ENCODE measurements at regions not wholly inside any gene's neighbourhood (a gene's known extent, or its start where the extent isn't known, plus 50 kb on each side); places are given as distances from the start of the nearest gene placed in this dataset.

DNA sequence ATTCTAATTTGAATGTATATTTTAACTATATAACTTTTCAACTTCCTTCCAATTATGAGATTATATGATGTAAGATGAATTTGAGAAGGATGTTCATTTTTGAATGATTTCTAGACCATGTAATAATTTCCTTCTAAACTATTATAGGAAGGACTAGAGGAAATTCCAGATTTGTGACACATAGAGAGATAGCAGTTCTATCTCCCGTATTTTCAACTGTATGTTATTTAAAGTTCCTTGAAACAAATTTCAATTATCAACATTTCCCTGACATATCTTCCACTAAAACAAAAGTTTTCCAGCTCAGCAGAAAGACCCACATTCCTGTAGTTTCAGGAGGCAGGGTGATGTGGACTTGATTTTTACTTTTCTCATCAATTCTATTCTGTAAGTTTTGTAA is 396.7 kb upstream of the C1orf87 start:
- no peak overlapping the region for H3K27ac Mint-ChIP-seq
- peaks cover 4% of the 10 kb centered on the region for H3K9me3 Mint-ChIP-seq (ENCODE audit: low read depth)

DNA sequence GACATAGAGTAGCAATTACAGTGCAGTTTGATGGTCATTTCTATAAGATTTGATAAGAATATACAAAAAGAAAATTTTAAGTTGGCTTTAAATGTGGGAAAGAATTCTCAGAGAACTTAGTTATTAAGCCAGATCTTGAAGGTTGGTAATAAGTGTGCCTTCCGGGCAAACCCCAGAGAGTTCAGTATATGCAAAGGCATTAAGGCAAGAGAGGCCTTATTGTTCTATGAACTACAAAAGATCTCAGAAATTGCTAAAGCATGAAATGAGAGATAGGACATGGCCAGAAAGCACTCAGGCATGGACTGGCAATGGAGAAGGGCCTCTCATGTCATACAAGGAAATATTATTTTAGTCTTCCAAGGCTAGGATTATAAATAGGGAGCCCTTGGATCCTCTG is 390.2 kb upstream of the C1orf87 start:
- Mint-ChIP-seq H3K27ac (no peak overlapping the region), H3K4me3 (no peak overlapping the region), H3K9me3 (ENCODE audit: low read depth) (peaks cover 6% of the 10 kb centered on the region), H3K27me3 (no peaks in the 10 kb centered on the region), H3K4me1 (ENCODE audit: low read depth) (no peaks in the 10 kb centered on the region), H3K36me3 (no peaks in the 10 kb centered on the region)

More for the DNA sequence above, 396.7 kb upstream of the C1orf87 start:
- no peaks in the 10 kb centered on the region for H3K27me3 Mint-ChIP-seq
- H3K4me1 Mint-ChIP-seq (ENCODE audit: low read depth), result no peaks in the 10 kb centered on the region
- H3K36me3 Mint-ChIP-seq, result no peaks in the 10 kb centered on the region
- no peak overlapping the region for H3K4me3 Mint-ChIP-seq

DNA sequence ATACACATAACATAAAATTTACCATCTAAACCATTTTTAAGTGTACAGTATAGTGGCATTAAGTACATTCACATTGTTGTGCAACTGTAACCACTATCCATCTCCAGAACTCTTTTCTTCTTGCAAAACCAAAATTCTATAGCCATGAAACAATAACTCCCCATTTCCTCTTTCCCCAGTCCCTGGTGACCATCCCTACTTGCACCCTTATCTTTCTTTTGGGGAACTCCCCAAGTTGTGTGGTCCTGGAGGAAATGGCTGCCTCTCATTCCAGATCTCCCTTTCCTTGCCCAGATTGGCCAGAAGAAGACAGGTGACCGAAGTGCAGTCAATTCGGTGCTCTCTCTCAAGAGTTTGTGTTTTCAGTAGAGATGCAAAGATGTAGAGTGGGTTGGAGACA is 389.6 kb upstream of the C1orf87 start:
- no peaks in the 10 kb centered on the region for H3K4me1 Mint-ChIP-seq (ENCODE audit: low read depth)
- H3K9me3 Mint-ChIP-seq (ENCODE audit: low read depth), result peaks cover 9% of the 10 kb centered on the region
- no peaks in the 10 kb centered on the region for H3K36me3 Mint-ChIP-seq
- H3K4me3 Mint-ChIP-seq, result no peak overlapping the region
- no peaks in the 10 kb centered on the region for H3K27me3 Mint-ChIP-seq
- no peak overlapping the region for H3K27ac Mint-ChIP-seq

DNA sequence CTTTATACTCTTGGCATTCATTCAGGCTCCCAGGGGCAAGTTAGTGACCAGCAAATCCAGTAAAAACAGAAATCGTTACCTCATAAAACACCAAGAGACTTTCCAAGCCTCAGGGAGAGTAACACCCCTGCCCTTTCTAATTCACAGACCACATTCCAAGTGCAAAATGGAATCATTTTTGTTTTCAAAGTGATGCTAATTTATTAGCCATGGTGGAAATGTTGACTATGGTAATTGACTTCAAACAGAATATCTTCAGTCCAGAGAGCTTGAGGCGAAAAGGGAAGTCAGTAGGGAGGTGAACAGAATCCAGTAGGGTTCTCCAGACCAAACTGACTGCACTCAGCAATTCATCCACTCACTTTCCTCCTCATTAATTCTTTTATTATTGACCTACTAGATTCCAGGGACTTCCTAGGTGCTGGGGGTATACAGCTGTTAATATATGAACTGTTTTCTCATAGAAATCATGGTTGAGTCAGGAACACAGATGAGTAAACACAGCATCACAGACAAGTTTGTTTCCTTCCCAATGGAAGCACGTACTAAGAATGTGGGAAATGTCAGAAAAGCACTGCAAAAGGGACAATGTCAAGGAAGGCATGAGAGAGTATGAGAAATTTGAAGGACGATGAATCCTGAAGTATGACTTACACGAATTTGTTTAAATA is 388.5 kb upstream of the C1orf87 start:
- H3K27me3 Mint-ChIP-seq, result no peaks in the 10 kb centered on the region
- no peaks in the 10 kb centered on the region for H3K36me3 Mint-ChIP-seq
- H3K27ac Mint-ChIP-seq, result no peak overlapping the region
- H3K9me3 Mint-ChIP-seq (ENCODE audit: low read depth), result peaks cover 15% of the 10 kb centered on the region
- no peak overlapping the region for H3K4me3 Mint-ChIP-seq
- H3K4me1 Mint-ChIP-seq (ENCODE audit: low read depth), result no peaks in the 10 kb centered on the region

DNA sequence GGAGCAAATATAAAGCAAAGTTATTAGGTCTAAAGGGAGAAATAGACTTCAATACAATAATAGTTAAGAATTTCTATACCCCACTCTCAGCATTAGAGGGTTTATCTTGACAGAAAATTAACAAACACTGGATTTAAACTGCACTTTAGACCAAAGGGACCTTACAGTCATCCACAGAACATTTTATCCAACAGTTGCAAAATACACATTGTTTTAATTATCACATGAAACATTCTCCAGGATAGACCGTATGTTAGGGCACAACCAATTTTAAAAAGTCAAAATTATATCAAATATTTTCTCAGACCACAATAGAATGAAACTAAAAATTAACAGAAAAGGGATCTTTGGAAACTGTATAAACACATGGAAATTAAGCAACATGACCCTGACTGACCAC is 384.5 kb upstream of the C1orf87 start:
- Mint-ChIP-seq H3K9me3 (ENCODE audit: low read depth) (peaks cover 19% of the 10 kb centered on the region), H3K27me3 (peaks cover 3% of the 10 kb centered on the region), H3K4me3 (no peak overlapping the region), H3K4me1 (ENCODE audit: low read depth) (no peaks in the 10 kb centered on the region), H3K36me3 (no peaks in the 10 kb centered on the region), H3K27ac (no peak overlapping the region)

DNA sequence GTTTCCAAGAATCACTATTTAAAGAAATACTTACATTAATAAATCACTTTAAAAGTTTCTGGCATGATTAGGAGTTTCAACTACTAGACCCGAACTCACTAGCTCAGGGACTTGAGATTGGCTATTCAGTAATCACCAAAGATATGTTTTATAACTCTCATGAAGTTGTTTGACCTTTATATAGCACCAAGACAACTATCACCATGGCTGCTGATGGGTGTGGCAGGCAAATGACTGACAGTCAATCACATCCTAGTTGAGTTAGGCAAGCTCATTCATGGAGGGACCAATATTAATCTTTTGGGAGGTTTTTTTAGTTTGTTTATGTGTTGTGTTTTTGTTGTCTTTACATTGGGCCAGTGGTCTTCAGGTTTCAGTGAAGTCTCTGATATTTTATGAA is 376.3 kb upstream of the C1orf87 start:
- no peaks in the 10 kb centered on the region for H3K27me3 Mint-ChIP-seq
- H3K4me1 Mint-ChIP-seq (ENCODE audit: low read depth), result no peaks in the 10 kb centered on the region
- no peak overlapping the region for H3K4me3 Mint-ChIP-seq
- no peaks in the 10 kb centered on the region for H3K36me3 Mint-ChIP-seq
- H3K27ac Mint-ChIP-seq, result no peak overlapping the region
- peaks cover 4% of the 10 kb centered on the region for H3K9me3 Mint-ChIP-seq (ENCODE audit: low read depth)

DNA sequence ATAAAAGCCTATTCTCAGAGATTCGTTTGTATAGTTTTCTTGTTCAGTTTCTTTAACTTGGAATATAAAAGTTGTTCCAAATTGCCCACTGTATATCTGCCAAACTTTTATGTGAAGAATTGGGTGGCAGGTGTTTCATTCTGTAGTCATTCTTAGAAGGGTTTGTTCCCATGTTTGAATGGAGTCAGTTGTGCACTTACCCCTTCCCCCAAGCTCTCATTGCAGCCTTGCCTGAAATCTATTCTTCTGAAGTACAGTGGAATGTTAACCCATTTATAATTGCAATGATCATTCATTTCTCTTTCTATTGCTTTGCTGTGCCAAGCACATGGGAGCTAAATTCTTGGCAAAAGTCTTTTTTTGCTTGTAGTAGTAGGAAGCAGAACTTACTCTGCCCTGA is 375.3 kb upstream of the C1orf87 start:
- no peaks in the 10 kb centered on the region for H3K36me3 Mint-ChIP-seq
- H3K4me1 Mint-ChIP-seq (ENCODE audit: low read depth), result no peaks in the 10 kb centered on the region
- H3K27me3 Mint-ChIP-seq, result no peaks in the 10 kb centered on the region
- no peak overlapping the region for H3K27ac Mint-ChIP-seq
- H3K4me3 Mint-ChIP-seq, result no peak overlapping the region
- peaks cover 4% of the 10 kb centered on the region for H3K9me3 Mint-ChIP-seq (ENCODE audit: low read depth)

DNA sequence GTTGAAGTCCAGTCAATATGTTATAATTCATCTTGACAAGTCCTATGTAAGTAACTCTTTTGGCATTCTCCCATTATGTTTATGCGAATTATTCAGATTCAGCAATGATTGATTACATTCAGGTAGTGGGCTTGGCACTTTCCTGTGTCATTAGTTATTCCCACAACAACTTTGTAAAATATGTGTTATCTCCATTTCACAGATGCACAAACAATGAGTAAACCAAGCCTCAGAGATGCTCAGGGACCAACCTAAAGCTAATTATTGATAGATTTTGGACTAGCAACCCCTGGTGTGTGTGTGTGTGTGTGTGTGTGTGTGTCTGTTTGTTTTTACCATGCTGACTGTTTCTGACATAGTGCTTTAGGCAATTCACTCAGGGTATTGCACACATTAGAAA is 371.1 kb upstream of the C1orf87 start:
- Mint-ChIP-seq H3K36me3 (no peaks in the 10 kb centered on the region), H3K27me3 (no peaks in the 10 kb centered on the region), H3K4me1 (ENCODE audit: low read depth) (no peaks in the 10 kb centered on the region), H3K9me3 (ENCODE audit: low read depth) (peaks cover 4% of the 10 kb centered on the region), H3K27ac (no peak overlapping the region), H3K4me3 (no peak overlapping the region)

DNA sequence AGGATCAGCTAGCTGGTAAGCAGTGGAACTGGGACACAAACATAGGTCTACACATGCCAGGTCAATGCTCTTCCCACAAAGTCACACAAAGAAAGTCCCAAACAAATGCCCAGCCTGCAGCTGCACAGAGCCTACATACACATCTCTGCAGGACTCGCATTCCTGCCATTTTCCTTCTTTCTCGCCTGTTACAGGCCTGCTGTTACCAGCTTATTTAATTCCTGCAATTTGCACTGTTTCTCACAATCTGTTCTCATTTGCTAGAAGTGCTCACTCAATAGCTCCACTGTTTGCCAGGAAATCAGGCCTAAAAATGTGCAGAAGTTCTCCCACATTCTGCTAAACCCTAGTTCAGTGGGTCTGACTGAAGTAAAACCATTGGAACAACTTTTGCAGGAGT is 362.6 kb upstream of the C1orf87 start:
- Mint-ChIP-seq H3K36me3 (no peaks in the 10 kb centered on the region), H3K4me3 (no peak overlapping the region), H3K9me3 (ENCODE audit: low read depth) (no peaks in the 10 kb centered on the region), H3K4me1 (ENCODE audit: low read depth) (no peaks in the 10 kb centered on the region), H3K27me3 (no peaks in the 10 kb centered on the region), H3K27ac (no peak overlapping the region)

DNA sequence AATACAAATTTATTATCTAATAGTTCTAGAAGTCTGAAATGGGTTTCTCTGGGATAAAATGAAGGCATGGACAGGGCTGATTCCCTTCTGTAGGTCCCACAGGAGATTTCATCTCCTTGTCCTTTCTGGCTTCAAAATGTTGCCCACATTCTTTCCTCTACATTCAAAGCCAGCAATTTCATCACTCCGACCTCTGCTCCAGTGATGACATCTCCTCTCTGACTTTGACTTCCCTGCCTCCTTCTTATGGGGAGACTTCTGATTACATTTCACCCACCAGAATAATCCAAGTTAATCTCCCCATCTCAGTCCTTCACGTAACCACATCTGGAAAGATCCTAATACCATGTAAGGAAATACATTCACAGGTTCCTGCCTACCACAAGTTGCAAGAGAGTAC is 358.0 kb upstream of the C1orf87 start:
- Mint-ChIP-seq H3K9me3 (ENCODE audit: low read depth) (no peaks in the 10 kb centered on the region), H3K27me3 (peaks cover 4% of the 10 kb centered on the region), H3K27ac (no peak overlapping the region), H3K4me1 (ENCODE audit: low read depth) (no peaks in the 10 kb centered on the region), H3K4me3 (no peak overlapping the region), H3K36me3 (no peaks in the 10 kb centered on the region)

DNA sequence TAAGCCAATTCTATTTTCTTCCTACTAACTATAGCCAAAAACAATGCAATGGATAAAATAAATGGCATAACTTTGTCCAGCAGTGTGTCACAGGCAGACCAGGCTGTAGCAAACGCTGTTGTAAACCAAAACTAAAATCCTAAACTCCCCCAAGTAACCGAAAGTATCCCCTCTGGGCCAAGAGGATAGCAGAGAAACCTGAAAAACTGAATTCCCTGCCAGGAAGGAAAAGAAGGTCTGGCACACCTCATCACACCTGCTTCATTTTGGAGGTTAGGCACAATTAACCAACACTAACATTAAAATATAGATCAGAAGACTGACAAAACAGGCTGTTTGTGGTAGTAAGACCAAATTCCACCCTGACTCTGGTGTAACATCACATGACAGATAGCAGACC is 356.8 kb upstream of the C1orf87 start:
- H3K4me1 Mint-ChIP-seq (ENCODE audit: low read depth), result no peaks in the 10 kb centered on the region
- H3K36me3 Mint-ChIP-seq, result no peaks in the 10 kb centered on the region
- no peak overlapping the region for H3K4me3 Mint-ChIP-seq
- peaks cover 4% of the 10 kb centered on the region for H3K27me3 Mint-ChIP-seq
- H3K9me3 Mint-ChIP-seq (ENCODE audit: low read depth), result no peaks in the 10 kb centered on the region
- no peak overlapping the region for H3K27ac Mint-ChIP-seq

DNA sequence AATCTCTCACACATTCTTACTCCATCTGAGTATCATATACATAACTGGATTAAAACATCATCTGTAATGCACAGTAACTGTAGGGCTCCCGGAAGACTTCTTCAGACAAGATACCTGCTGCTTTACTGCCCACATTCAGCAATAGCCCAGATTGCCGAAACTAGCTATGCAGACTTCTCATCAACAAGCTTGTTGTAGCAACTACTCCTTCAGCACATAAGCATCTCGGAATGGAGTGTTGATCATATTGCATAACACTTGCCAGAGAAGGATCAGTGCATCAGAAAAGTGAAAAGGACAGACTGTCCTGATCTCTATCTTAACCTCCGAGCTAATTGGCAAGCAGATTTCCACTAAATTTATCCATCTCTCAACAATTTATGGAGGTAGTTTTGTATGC is 354.6 kb upstream of the C1orf87 start:
- no peaks in the 10 kb centered on the region for H3K4me1 Mint-ChIP-seq (ENCODE audit: low read depth)

DNA sequence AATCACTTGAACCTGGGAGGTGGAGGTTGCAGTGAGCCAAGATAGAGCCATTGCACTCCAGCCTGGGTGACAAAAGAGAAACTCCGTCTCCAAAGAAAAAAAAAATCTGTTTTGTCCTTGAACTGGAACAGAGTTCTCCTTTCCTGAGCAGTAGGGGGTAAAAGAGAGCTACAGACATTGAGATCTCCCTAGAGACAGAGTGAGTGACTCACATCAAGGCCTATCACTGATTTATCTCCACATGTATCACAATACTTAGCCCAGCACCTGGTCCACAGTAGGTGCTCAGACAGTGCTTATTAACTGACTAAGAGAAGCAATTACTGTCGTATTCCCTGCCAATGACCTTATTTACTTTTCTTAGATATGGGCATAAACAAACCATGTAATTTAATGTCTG is 354.1 kb upstream of the C1orf87 start:
- Mint-ChIP-seq H3K27ac (no peak overlapping the region), H3K27me3 (peaks cover 4% of the 10 kb centered on the region), H3K4me3 (no peak overlapping the region)

More for the DNA sequence above, 354.6 kb upstream of the C1orf87 start:
- Mint-ChIP-seq H3K4me3 (no peak overlapping the region), H3K27ac (no peak overlapping the region), H3K9me3 (ENCODE audit: low read depth) (no peaks in the 10 kb centered on the region), H3K27me3 (peaks cover 4% of the 10 kb centered on the region), H3K36me3 (no peaks in the 10 kb centered on the region)

DNA sequence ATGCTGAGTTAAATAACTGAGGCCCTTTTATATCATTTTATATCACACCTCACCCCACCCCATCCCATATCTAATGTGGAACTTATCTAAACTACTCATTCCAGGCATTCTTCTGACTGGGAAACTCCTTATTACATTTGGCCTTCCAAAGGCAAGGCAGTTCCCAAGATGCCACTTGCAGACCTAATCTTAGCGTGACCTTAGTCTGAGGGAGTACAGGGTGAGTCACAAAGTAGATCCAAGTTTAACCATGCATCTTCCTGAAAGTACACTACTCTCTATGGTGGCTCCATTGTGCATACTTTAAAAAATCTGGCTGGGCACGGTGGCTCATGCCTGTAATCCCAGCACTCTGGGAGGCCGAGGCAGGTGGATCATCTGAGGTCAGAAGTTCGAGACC is 353.6 kb upstream of the C1orf87 start:
- Mint-ChIP-seq H3K9me3 (ENCODE audit: low read depth) (no peaks in the 10 kb centered on the region), H3K36me3 (no peaks in the 10 kb centered on the region), H3K27ac (no peak overlapping the region), H3K4me3 (no peak overlapping the region), H3K27me3 (peaks cover 4% of the 10 kb centered on the region), H3K4me1 (ENCODE audit: low read depth) (no peaks in the 10 kb centered on the region)

More for the DNA sequence above, 354.1 kb upstream of the C1orf87 start:
- Mint-ChIP-seq H3K36me3 (no peaks in the 10 kb centered on the region), H3K4me1 (ENCODE audit: low read depth) (no peaks in the 10 kb centered on the region), H3K9me3 (ENCODE audit: low read depth) (no peaks in the 10 kb centered on the region)

DNA sequence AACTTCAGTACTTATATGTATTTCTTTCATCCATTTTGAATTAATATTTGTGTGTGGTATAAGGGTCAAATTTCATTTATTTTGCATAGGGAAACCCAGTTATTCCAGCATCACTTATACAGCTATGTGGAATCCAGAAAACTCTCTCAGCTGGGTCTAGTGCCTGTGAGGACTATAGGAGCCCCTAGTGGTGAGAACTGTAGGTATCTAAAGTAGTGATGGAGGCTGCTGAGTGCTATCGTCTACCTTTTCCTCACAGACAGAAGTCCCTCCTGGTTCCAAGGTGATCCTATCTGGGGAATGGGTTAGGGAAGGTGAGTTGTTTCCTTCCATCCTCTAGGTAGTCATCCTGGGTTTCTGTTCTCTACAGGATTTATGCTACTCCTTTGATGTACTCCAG is 352.0 kb upstream of the C1orf87 start:
- peaks cover 4% of the 10 kb centered on the region for H3K27me3 Mint-ChIP-seq
- H3K36me3 Mint-ChIP-seq, result no peaks in the 10 kb centered on the region
- peaks cover 5% of the 10 kb centered on the region for H3K9me3 Mint-ChIP-seq (ENCODE audit: low read depth)
- H3K27ac Mint-ChIP-seq, result no peak overlapping the region
- no peaks in the 10 kb centered on the region for H3K4me1 Mint-ChIP-seq (ENCODE audit: low read depth)
- no peak overlapping the region for H3K4me3 Mint-ChIP-seq

DNA sequence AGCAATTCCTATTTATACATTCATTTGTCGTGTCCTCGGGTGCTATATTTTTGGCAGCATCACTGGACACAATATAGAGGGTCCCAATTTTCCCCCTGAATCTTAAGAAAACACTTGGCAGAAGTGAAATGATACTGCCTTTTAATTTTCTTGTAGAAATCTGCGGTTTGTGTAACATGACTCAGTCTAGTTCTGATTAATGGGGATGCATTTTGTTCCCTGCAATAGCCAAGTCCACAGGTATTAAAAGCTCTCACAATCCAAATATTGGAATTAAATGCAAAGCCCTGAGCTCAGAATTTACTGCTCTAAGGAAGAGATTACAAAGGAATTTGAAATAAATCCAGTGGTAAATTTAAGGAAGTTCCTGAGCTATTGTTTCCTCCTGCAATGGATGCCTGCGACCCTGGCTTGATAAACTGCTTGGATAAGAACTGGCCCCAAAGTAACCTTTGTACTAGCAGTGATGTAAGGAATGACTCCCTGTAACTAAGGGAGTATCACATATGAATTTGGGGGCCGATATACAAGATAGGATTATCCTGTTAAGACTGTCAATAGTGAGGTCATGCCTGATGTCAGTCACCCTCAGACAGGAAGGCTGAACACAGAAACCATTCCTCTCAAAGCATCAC is 349.7 kb upstream of the C1orf87 start:
- no peak overlapping the region for H3K4me3 Mint-ChIP-seq
- H3K4me1 Mint-ChIP-seq (ENCODE audit: low read depth), result no peaks in the 10 kb centered on the region
- H3K27ac Mint-ChIP-seq, result no peak overlapping the region
- no peaks in the 10 kb centered on the region for H3K36me3 Mint-ChIP-seq
- H3K9me3 Mint-ChIP-seq (ENCODE audit: low read depth), result peaks cover 5% of the 10 kb centered on the region
- H3K27me3 Mint-ChIP-seq, result peaks cover 4% of the 10 kb centered on the region

Measured in activated naive CD8-positive, alpha-beta T cell (primary cell).